ENCODE measurements at regions not wholly inside any gene's neighbourhood (a gene's known extent, or its start where the extent isn't known, plus 50 kb on each side); places are given as distances from the start of the nearest gene placed in this dataset.

- TF ChIP-seq POLR2AphosphoS5 (IDR thresholded peaks at IDR 0.05; ENCODE audit: borderline replicate concordance, low read depth, low read length) (no peak), EZH2 (IDR thresholded peaks at IDR 0.05) (no peak)
Observed at GRCh38 chr14:106436310-106436905, 910.0 kb downstream of the TMEM121 start.

Data from SK-N-MC (cell line).